Gastrocnemius medialis (tissue), 4 donors: ENCODE measurements at regions not wholly inside any gene's neighbourhood (a gene's known extent, or its start where the extent isn't known, plus 50 kb on each side); places are given as distances from the start of the nearest gene placed in this dataset.

Experiments used
- POLR2A ChIP-seq, 2 donors: fragments of 450-650 bp; IDR thresholded peaks; one replicate each; pipeline ENCODE4 v1.6.1; 2017; ENCODE audit warnings: antibody characterized with exemption in 2 of 2, mild to moderate bottlenecking in 2 of 2, moderate library complexity in 2 of 2
- TF ChIP-seq, protein P1 (sequence below), 5 experiments: fragments of 450-650 bp in 3 of 5; fragments of 200-600 bp in 2 of 5; sonication (generic) in 2 of 5; IDR thresholded peaks in 4 of 5; conservative IDR thresholded peaks in 1 of 5; 1 replicate in 4 of 5; 2 replicates in 1 of 5; pipeline ENCODE4 v1.5.1; 2016 to 2019; ENCODE audit warnings: antibody characterized with exemption in 5 of 5, mild to moderate bottlenecking in 3 of 5, moderate library complexity in 3 of 5

DNA sequence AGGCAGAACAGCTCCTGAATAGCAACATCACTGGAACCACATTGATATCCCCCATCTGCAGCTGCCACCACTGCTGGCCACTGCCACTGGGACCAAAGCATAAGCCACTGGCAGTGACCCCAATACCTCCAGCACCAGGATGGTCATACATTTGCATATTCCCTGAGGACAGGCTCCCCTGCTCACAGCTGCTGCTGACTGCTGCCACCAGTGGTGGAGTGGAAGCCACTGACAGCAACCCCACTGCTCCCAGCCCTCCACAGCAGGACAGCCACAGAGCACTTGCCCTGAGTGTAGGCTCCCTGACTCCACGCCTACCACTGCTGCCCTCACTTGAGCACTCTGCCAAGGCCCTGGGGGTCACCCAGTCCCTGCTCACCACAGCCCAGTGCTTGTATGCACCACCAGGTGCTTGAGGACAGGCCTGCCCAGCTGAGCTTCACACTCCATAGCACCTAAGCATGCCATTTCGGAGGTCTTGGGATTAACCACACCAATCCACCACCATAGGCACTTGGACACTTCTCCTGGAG, 327.4 kb upstream of the RPS23 start:
- TF ChIP-seq, protein P1, sequence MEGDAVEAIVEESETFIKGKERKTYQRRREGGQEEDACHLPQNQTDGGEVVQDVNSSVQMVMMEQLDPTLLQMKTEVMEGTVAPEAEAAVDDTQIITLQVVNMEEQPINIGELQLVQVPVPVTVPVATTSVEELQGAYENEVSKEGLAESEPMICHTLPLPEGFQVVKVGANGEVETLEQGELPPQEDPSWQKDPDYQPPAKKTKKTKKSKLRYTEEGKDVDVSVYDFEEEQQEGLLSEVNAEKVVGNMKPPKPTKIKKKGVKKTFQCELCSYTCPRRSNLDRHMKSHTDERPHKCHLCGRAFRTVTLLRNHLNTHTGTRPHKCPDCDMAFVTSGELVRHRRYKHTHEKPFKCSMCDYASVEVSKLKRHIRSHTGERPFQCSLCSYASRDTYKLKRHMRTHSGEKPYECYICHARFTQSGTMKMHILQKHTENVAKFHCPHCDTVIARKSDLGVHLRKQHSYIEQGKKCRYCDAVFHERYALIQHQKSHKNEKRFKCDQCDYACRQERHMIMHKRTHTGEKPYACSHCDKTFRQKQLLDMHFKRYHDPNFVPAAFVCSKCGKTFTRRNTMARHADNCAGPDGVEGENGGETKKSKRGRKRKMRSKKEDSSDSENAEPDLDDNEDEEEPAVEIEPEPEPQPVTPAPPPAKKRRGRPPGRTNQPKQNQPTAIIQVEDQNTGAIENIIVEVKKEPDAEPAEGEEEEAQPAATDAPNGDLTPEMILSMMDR (IDR thresholded peaks at IDR 0.05 in 4 of 5, conservative IDR thresholded peaks at IDR 0.05 in 1 of 5), result no peak
- no peak for TF ChIP-seq POLR2A (IDR thresholded peaks at IDR 0.05)
